Panc1 (cell line): ENCODE measurements at regions not wholly inside any gene's neighbourhood (a gene's known extent, or its start where the extent isn't known, plus 50 kb on each side); places are given as distances from the start of the nearest gene placed in this dataset.

Experiments
- CTCF ChIP-seq: fragments of 450-650 bp; IDR thresholded peaks from 2 replicates; pipeline ENCODE4 v1.5.1; 2017; ENCODE audit warnings: mild to moderate bottlenecking
- POLR2AphosphoS5 ChIP-seq: IDR thresholded peaks from 2 replicates; pipeline ENCODE4 v1.6.1; 2012; ENCODE audit warnings: mild to moderate bottlenecking, low read depth, low read length, moderate library complexity
- REST ChIP-seq, 2 experiments: IDR thresholded peaks; 2 replicates each; pipeline ENCODE4 v1.6.1; 2011 to 2012; ENCODE audit warnings: low read depth in 2 of 2, control low read depth in 1 of 2, low read length in 1 of 2, mild to moderate bottlenecking in 1 of 2, moderate library complexity in 1 of 2; ENCODE audit not compliant: insufficient read depth in 1 of 2
- SIN3A ChIP-seq: IDR thresholded peaks from 2 replicates; pipeline ENCODE4 v1.6.1; 2012; ENCODE audit warnings: low read depth, mild to moderate bottlenecking, low read length, moderate library complexity, borderline replicate concordance; ENCODE audit not compliant: insufficient read depth
- TCF7L2 ChIP-seq: IDR thresholded peaks from 2 replicates; pipeline ENCODE4 v1.6.1; 2011; ENCODE audit warnings: mild to moderate bottlenecking, low read depth, low read length, inconsistent platforms

GRCh38 chr14:89657014-89657413 lies 240.0 kb upstream of the FOXN3 start:
- TF ChIP-seq CTCF, result no peak
- no peak for TF ChIP-seq POLR2AphosphoS5
- no peak for TF ChIP-seq SIN3A
- TF ChIP-seq TCF7L2, result no peak
- no peak for TF ChIP-seq REST (IDR thresholded peaks at IDR 0.05; ENCODE audit: insufficient read depth in 1 of 2, low read depth in 2 of 2, low read length in 1 of 2)
